ENCODE measurements at regions not wholly inside any gene's neighbourhood (a gene's known extent, or its start where the extent isn't known, plus 50 kb on each side); places are given as distances from the start of the nearest gene placed in this dataset.

DNA sequence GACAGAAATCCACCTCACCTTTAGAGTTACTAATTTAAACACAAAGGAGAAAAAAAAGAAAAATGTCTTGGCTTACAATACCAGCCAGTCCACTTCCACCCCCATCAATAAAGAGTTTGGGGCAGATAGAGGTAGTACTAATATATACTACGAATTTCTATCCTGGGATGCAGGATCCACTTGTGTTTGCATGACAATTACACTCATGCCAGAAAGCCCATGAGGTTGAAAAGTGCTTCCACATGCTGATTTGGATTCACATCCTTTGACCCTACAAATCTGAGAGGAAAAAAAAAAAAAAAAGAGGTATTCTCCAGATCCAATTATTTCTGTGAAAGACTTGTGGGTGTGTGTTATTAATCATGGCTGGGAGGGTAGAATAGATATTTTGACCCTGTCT is 335.2 kb downstream of the SLITRK1 start:
- no peak overlapping the region for H2AFZ ChIP-seq
- no peaks in the 10 kb centered on the region for H3K36me3 ChIP-seq (ENCODE audit: control insufficient read depth, insufficient read depth, low read length)
- no peaks in the 10 kb centered on the region for H3K27me3 ChIP-seq (ENCODE audit: control insufficient read depth, insufficient read depth, low read length)

GRCh38 chr13:83546476-83546875 is 335.8 kb downstream of the SLITRK1 start:
- Histone ChIP-seq H3K27me3 (ENCODE audit: control insufficient read depth, insufficient read depth, low read length) (no peaks in the 10 kb centered on the region), H3K27ac (no peak overlapping the region), H3K79me2 (no peaks in the 10 kb centered on the region), H3K36me3 (ENCODE audit: control insufficient read depth, insufficient read depth, low read length) (no peaks in the 10 kb centered on the region), H2AFZ (no peak overlapping the region), H3K4me2 (ENCODE audit: low read length) (no peak overlapping the region), H3K9me3 (ENCODE audit: control insufficient read depth, low read length) (no peaks in the 10 kb centered on the region), H3K4me1 (no peaks in the 10 kb centered on the region), H3K9ac (no peak overlapping the region), H3K4me3 (ENCODE audit: low read depth, low read length) (no peak overlapping the region)
- no peak for TF ChIP-seq CTCF (IDR thresholded peaks at IDR 0.05)

More for the DNA sequence above, 335.2 kb downstream of the SLITRK1 start:
- Histone ChIP-seq H3K4me1 (no peaks in the 10 kb centered on the region), H3K27ac (no peak overlapping the region), H3K4me3 (ENCODE audit: low read depth, low read length) (no peak overlapping the region), H3K9me3 (ENCODE audit: control insufficient read depth, low read length) (no peaks in the 10 kb centered on the region), H3K4me2 (ENCODE audit: low read length) (no peak overlapping the region), H3K9ac (no peak overlapping the region), H3K79me2 (no peaks in the 10 kb centered on the region)
- no peak for TF ChIP-seq CTCF (IDR thresholded peaks at IDR 0.05)

- no peaks in the 10 kb centered on the region for H3K4me1 ChIP-seq
- no peaks in the 10 kb centered on the region for H3K27me3 ChIP-seq (ENCODE audit: control insufficient read depth, insufficient read depth, low read length)
- TF ChIP-seq CTCF (IDR thresholded peaks at IDR 0.05) = no peak
- H3K4me2 ChIP-seq (ENCODE audit: low read length) = no peak overlapping the region
- no peaks in the 10 kb centered on the region for H3K36me3 ChIP-seq (ENCODE audit: control insufficient read depth, insufficient read depth, low read length)
- no peak overlapping the region for H2AFZ ChIP-seq
- no peaks in the 10 kb centered on the region for H3K79me2 ChIP-seq
- H3K9me3 ChIP-seq (ENCODE audit: control insufficient read depth, low read length) = no peaks in the 10 kb centered on the region
- no peak overlapping the region for H3K9ac ChIP-seq
- no peak overlapping the region for H3K4me3 ChIP-seq (ENCODE audit: low read depth, low read length)
- H3K27ac ChIP-seq = no peak overlapping the region
These were observed 343.6 kb downstream of the SLITRK1 start for GRCh38 chr13:83538636-83539035.

DNA sequence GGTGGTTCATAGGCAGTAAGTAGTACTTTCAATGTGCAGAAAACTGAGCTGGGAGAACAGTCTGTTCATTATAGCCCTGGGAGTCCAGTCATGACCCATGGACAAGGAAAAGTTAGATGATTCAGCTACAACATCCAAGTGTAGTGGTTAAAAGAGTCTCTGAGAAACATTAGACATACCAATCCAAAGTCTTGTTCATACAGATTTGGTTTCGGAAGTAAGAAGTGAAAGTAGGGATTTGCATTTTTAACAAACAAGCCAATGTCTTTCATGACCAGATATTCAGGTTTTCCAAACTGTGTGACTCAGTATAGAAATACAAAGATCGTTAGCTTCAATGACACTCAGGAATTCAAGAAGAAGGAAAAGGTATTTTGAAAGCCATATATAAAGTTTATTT is 345.3 kb downstream of the SLITRK1 start:
- H3K4me3 ChIP-seq (ENCODE audit: low read depth, low read length) = no peak overlapping the region
- no peak overlapping the region for H3K27ac ChIP-seq
- H2AFZ ChIP-seq = no peak overlapping the region
- no peak for TF ChIP-seq CTCF (IDR thresholded peaks at IDR 0.05)
- no peak overlapping the region for H3K4me2 ChIP-seq (ENCODE audit: low read length)
- no peaks in the 10 kb centered on the region for H3K79me2 ChIP-seq
- H3K4me1 ChIP-seq = no peaks in the 10 kb centered on the region
- no peaks in the 10 kb centered on the region for H3K27me3 ChIP-seq (ENCODE audit: control insufficient read depth, insufficient read depth, low read length)
- H3K9ac ChIP-seq = no peak overlapping the region
- H3K9me3 ChIP-seq (ENCODE audit: control insufficient read depth, low read length) = no peaks in the 10 kb centered on the region
- H3K36me3 ChIP-seq (ENCODE audit: control insufficient read depth, insufficient read depth, low read length) = no peaks in the 10 kb centered on the region

GRCh38 chr13:83536153-83536552 is 346.1 kb downstream of the SLITRK1 start:
- Histone ChIP-seq H3K9ac (no peak overlapping the region), H3K79me2 (no peaks in the 10 kb centered on the region), H3K36me3 (ENCODE audit: control insufficient read depth, insufficient read depth, low read length) (no peaks in the 10 kb centered on the region), H3K27ac (no peak overlapping the region), H3K4me1 (no peaks in the 10 kb centered on the region), H3K27me3 (ENCODE audit: control insufficient read depth, insufficient read depth, low read length) (no peaks in the 10 kb centered on the region), H2AFZ (no peak overlapping the region), H3K9me3 (ENCODE audit: control insufficient read depth, low read length) (no peaks in the 10 kb centered on the region), H3K4me3 (ENCODE audit: low read depth, low read length) (no peak overlapping the region), H3K4me2 (ENCODE audit: low read length) (no peak overlapping the region)
- no peak for TF ChIP-seq CTCF (IDR thresholded peaks at IDR 0.05)
